ENCODE measurements at regions not wholly inside any gene's neighbourhood (a gene's known extent, or its start where the extent isn't known, plus 50 kb on each side); places are given as distances from the start of the nearest gene placed in this dataset.
"Not testable (repeated sequence)": the region's sequence is repeated elsewhere in the genome, so short reads cannot be mapped to it uniquely, and the experiment has no call there.

DNA sequence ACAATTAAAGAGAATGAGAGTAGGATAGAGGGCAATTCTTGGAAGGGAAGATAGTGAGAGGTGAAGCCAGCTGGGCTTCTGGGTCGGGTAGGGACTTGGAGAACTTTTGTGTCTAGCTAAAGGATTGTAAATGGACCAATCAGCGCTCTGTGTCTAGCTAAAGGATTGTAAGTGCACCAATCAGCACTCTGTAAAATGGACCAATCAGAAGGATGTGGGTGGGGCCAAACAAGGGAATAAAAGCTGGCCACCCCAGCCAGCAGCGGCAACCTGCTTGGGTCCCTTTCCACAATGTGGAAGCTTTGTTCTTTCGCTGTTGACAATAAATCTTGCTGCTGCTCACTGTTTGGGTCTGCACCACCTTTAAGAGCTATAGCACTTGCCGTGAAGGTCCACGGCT is 384.0 kb downstream of the AEBP2 start:
- DNase-seq (ENCODE audit: low spot score in 2 of 2); H3K4me1 Mint-ChIP-seq; H3K9me3 Mint-ChIP-seq; H3K27ac Mint-ChIP-seq; H3K4me3 Mint-ChIP-seq; H3K36me3 Mint-ChIP-seq; ATAC-seq: not testable (repeated sequence)

DNA sequence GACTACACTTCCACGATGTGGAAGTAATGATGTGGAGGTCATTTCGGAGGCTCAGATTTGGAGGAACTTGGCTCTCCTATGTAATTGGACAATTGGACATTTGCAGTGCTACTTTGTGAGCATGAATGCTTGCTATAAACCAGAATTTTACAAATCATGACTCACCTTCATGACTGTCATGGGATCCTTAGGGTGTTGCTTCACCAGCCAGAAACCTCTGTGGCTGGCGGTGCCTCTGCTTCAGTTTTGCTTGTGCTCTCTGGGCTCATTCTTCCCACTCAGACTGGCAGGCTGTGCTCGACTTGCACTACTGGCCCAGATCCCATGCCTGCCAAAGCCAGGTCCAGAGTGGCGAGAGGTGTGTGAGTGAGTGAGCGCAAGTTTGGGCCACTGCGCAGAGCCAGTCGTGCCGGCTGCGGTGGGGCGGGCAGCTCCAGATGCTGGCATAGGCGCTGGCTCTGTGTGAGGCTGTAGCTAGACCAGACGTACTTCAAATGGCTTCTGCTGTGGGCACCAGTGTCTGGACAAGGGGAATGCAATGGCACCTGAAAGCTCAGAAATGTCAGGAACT is 387.8 kb downstream of the AEBP2 start:
- no peak overlapping the region for H3K4me3 Mint-ChIP-seq
- no peak overlapping the region for H3K27ac Mint-ChIP-seq
- ATAC-seq (no peak), DNase-seq (ENCODE audit: low spot score in 2 of 2) (no peak)
- peaks cover 5% of the 10 kb centered on the region for H3K9me3 Mint-ChIP-seq
- no peaks in the 10 kb centered on the region for H3K36me3 Mint-ChIP-seq
- H3K4me1 Mint-ChIP-seq, result peaks cover 20% of the 10 kb centered on the region

DNA sequence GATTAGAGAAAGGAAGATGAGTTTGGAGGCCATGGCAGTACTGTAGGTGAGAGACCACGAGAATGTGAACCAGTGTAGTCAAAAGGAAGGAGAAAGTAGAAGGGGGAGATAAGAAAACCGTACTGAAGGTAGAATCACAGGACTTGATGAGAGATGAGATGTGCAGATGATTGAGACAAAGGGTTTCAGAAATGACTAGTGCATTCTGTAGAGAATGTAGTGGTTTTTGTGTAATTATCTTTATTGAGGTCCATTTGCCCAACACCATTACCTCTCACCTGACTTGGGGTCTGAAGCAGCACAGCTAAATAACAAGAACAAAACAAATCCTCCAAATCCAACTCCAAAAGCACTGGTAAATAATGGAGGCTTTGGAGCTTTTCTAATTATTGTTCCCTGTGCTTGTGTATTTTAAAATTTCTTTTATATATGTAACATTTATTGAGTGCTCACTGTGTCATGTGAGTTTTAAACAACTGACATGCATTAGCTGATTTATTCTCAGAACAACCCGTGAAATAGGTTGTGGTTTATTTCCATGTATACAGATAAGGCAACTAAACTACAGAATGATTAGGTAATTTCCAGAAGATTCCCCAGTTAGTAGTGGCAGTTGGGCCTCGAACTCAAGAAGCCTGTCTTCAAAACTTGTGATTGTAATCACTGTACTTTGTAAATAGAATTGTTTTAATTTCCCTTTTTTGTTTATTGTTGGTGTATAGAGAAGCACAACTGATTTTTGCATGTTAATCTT is 390.0 kb downstream of the AEBP2 start:
- H3K4me1 Mint-ChIP-seq, result peaks cover 20% of the 10 kb centered on the region
- H3K9me3 Mint-ChIP-seq, result no peaks in the 10 kb centered on the region
- H3K36me3 Mint-ChIP-seq, result peaks cover 5% of the 10 kb centered on the region
- H3K4me3 Mint-ChIP-seq, result no peak overlapping the region
- DNase-seq (ENCODE audit: low spot score in 2 of 2) (no peak), ATAC-seq (peak; percentile 56)
- no peak overlapping the region for H3K27ac Mint-ChIP-seq

DNA sequence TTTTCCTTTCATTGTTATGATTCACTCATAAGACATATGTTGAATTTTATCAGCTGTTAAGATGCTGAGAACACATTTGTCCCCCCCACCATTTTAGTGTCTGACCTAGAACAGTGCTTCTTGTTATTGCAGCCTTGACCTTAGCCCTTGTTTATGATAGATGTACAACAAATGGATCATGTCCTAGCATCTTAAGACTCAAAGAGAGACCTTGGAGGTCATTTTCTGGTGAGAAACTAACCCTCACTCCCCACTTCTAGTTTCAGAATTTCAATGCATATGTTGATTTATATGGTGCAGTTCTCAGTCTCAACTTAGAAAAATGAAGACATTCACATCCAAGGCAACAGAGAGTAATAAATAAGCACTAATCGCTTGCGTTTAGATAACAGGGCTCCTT is 391.2 kb downstream of the AEBP2 start:
- ATAC-seq (peak; percentile 52), DNase-seq (ENCODE audit: low spot score in 2 of 2) (no peak)
- Mint-ChIP-seq H3K36me3 (peaks cover 5% of the 10 kb centered on the region), H3K4me1 (peaks cover 27% of the 10 kb centered on the region), H3K9me3 (no peaks in the 10 kb centered on the region), H3K4me3 (no peak overlapping the region), H3K27ac (peak overlapping the region; percentile 36)

DNA sequence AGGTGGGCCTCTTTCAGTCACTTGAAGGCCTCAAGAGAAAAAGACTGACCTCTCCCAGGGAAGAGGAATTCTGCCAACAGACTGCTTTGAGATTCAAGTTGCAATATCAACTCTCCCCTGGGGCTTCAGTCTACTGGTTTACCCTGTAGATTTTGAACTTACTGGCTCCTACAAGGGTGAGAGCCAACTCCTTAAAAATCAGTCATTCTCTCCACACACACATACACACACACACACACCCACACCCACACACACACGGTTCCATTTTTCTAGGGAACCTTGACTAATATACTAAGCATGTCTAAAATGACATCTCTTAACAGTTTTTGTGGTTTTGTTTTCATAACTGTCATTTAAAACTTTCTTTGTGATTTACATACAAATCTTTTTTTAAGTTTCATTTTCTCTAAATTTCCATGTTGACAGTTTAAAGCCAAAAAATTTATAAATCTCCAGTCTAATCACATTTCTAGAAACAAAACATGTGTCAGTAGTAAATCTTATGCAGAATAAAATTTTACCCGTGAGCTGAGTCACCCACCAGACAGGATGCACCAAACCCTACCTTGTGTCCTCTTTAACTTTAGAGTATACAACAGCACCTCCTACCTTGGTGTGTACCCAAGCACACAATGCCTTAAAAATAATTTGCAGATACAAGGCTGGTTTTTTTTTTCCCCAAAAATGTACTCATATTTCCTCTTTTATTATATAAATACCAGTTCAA is 394.6 kb downstream of the AEBP2 start:
- Mint-ChIP-seq H3K9me3 (no peaks in the 10 kb centered on the region), H3K4me1 (peaks cover 23% of the 10 kb centered on the region), H3K36me3 (peaks cover 5% of the 10 kb centered on the region), H3K27ac (peak overlapping the region; percentile 23), H3K4me3 (no peak overlapping the region)
- no peak for DNase-seq (ENCODE audit: low spot score in 2 of 2)
- peak; percentile 91 for ATAC-seq

DNA sequence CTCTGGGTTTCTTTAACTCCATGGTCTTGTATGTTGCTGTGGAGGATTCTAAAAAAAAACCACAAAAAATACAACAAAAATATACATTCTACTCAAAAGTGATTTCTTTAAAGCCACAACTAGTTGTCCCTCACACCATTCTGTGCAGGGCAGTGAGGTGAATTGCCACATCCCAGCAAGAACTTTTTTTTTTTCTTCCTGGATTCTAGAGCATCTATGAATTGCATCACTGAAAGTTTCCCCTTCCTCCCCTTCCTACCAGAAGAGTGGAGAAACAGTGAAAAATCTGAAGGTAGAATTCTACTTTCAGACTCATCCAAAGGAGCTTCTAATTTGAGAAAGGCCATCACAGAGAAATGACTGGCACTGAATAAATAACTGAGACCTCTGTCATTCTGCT is 395.3 kb downstream of the AEBP2 start:
- Mint-ChIP-seq H3K9me3 (no peaks in the 10 kb centered on the region), H3K27ac (peak overlapping the region; percentile 23), H3K36me3 (peaks cover 5% of the 10 kb centered on the region), H3K4me3 (no peak overlapping the region), H3K4me1 (peaks cover 20% of the 10 kb centered on the region)
- no peak for DNase-seq (ENCODE audit: low spot score in 2 of 2)
- ATAC-seq, result no peak

DNA sequence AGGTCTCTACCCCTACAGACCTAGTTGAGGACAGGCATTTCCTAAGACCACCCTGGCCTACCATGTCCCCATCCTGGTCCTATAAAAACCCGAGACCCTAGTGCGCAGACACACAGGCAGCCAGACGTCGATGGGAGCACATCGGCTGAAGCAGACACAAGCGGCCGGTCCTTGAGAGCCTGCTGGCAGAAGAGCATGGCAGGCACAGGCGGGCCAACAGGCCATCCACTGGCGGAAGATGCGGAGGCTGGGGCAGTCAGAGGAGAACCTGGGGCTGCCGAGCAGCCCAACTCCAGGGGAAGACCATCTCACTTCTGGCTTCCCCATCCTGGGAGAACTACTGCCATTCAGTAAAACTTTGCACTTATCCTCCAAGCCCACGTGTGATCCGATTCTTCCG is 396.8 kb downstream of the AEBP2 start:
- Mint-ChIP-seq H3K36me3 (peaks cover 5% of the 10 kb centered on the region), H3K4me3 (no peak overlapping the region), H3K9me3 (no peaks in the 10 kb centered on the region), H3K27ac (no peak overlapping the region), H3K4me1 (peaks cover 7% of the 10 kb centered on the region)
- ATAC-seq, result no peak
- no peak for DNase-seq (ENCODE audit: low spot score in 2 of 2)

DNA sequence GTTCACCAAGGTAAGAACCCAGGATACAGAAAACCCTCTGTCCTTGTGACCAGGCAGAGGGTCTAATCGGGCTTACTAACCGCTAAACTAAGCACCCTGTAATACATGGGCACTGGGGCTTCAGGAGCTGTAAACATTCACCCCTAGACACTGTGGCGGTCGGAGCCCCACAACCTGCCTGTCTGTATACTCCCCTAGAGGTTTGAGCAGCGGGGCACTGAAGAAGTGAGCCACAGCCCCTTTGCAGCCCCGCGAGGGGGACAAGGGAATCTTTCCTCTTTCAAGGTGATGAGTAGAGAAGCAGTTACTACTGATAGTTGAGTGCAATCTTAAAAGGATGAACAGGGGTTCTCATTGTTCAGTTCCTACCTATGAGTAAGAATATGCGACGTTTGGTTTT is 397.2 kb downstream of the AEBP2 start:
- no peak overlapping the region for H3K27ac Mint-ChIP-seq
- DNase-seq (ENCODE audit: low spot score in 2 of 2) (no peak), ATAC-seq (no peak)
- peaks cover 5% of the 10 kb centered on the region for H3K36me3 Mint-ChIP-seq
- H3K9me3 Mint-ChIP-seq, result no peaks in the 10 kb centered on the region
- peaks cover 6% of the 10 kb centered on the region for H3K4me1 Mint-ChIP-seq
- no peak overlapping the region for H3K4me3 Mint-ChIP-seq

DNA sequence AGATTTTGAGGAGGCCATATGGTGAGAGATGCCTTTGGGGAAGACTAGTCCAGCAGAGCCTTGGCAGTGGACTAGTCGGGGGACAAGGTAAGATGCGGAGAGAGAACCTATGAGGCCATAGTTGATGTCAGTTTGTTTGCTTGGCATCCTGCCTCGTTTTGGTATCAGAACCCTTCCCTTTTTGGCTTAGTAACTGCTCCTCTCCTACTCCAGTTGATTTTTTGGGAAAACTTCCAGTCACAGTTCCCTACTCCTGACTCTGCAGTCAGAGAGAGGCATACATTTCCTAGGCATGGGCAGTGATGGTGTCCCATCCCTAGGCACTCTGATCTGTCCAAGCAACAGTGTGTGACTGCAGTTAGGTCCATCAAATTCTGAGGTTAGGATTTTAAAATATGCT is 398.3 kb downstream of the AEBP2 start:
- no peak overlapping the region for H3K27ac Mint-ChIP-seq
- DNase-seq (ENCODE audit: low spot score in 2 of 2) (no peak), ATAC-seq (no peak)
- H3K9me3 Mint-ChIP-seq, result no peaks in the 10 kb centered on the region
- peaks cover 5% of the 10 kb centered on the region for H3K36me3 Mint-ChIP-seq
- H3K4me1 Mint-ChIP-seq, result peaks cover 6% of the 10 kb centered on the region
- H3K4me3 Mint-ChIP-seq, result no peak overlapping the region

DNA sequence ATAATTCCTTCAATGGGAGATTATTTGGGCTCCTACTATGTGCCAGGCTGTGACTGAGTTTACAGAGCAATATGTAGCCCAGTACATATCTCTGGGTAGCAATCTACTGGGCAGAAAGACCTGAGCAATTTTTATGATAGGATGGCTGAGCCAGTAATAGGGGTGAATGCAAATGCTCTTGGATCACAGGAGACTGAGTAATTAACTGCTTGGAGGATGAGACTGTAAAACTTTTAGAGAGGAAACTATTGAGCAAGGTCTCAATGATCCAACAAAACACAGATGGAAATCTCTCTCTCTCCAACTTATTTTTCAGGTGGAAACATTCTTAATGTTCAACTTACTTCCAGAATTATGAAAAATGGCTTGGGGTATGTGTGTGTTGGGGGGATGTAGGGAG is 402.2 kb downstream of the AEBP2 start:
- Mint-ChIP-seq H3K27ac (no peak overlapping the region), H3K9me3 (no peaks in the 10 kb centered on the region), H3K4me1 (no peaks in the 10 kb centered on the region), H3K36me3 (no peaks in the 10 kb centered on the region), H3K4me3 (no peak overlapping the region)
- DNase-seq (ENCODE audit: low spot score in 2 of 2) (no peak), ATAC-seq (no peak)

DNA sequence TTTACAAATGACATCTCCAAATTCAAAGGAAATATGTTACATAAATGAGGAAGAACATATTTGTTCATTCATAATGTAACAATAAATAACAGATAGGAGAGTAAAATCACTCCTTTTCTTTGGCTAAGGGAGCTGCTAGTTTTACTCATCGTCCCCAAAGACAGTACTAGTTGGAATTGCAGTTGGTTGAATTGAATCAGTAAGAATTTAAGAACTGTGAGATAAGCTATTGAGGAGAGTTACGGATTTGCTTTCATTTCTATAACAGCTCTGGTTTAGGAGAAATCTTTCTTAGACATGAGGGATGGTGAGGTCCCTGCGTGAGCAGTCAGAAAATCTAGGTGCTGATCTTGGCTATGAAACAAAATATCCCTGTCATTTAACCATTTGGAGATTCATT is 402.8 kb downstream of the AEBP2 start:
- ATAC-seq (no peak), DNase-seq (ENCODE audit: low spot score in 2 of 2) (no peak)
- Mint-ChIP-seq H3K36me3 (no peaks in the 10 kb centered on the region), H3K27ac (no peak overlapping the region), H3K4me3 (no peak overlapping the region), H3K9me3 (no peaks in the 10 kb centered on the region), H3K4me1 (no peaks in the 10 kb centered on the region)

DNA sequence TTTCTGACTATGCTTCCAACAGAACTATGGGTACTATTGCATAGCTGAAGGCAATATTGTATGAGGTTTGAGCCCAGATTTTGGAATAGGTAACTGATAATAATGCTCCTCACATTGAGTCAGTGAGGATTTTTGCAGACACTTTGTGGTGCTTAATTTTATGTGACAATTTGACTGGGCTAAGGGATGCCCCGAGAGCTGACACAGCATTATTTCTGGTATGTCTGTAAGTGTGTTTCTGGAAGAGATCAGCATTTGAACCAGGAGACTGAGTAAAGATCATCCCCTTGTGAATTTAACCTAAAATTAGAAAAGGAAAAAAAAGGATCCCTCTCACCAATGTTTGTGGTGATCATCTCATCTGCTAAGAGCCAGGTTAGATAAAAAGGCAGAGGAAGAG is 404.9 kb downstream of the AEBP2 start:
- Mint-ChIP-seq H3K36me3 (no peaks in the 10 kb centered on the region), H3K4me3 (no peak overlapping the region), H3K4me1 (no peaks in the 10 kb centered on the region), H3K9me3 (no peaks in the 10 kb centered on the region), H3K27ac (no peak overlapping the region)
- no peak for ATAC-seq
- no peak for DNase-seq (ENCODE audit: low spot score in 2 of 2)

DNA sequence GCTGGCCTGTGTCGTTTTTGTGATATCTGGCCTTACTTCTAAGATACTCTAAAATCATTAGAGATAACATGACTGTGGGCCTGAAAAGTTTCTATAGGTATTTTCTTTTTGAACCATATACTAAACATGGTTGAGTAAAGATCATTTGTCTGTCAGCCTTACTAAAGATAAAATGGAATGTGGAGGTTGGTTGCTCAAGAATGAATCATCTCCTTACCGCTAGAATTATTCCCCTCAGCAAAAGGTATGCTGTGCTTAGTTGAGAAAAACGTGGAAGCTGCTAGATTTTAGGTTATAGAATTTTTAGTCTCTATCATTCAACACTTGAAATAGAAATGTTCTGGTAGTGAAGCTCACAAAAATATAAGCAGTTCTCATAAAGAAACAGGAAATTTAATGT is 407.3 kb downstream of the AEBP2 start:
- H3K36me3 Mint-ChIP-seq, result no peaks in the 10 kb centered on the region
- H3K4me3 Mint-ChIP-seq, result no peak overlapping the region
- no peak for ATAC-seq

DNA sequence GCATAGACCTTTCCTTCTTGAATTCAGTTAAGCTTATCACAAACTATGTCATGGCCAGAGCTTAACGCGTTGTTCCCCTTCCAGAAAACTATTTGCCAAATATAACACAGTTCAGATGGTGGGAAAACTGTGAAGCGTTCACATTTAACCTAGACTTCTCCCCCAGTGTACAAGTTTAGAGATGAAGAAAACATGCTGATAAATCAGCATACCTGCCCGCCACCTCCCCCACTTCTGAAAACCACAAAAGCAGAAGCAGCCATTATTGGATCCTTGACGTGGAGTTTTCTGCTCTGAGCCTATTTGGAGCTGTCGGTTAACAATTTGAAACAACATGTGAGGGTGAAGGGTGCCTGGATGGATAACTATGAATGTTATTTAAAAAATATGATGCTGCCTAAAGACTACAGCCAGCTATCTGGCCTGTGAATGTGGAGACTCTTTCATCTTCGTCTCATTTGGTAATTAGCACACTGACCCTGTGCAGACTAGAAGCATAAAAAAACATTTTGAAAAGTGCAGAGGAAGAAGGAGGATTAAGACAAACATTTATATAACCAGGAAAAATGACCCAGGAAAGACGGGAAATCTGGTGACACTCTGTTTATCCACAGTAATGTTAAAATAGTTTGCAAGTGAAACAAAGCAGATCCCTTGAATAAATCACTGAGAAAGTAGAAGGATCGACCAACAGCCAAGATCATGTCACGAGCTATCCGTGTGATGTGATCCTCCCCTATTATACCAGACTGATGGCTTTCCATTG is 408.2 kb downstream of the AEBP2 start:
- Mint-ChIP-seq H3K36me3 (no peaks in the 10 kb centered on the region), H3K9me3 (peaks cover 3% of the 10 kb centered on the region), H3K4me1 (no peaks in the 10 kb centered on the region), H3K4me3 (no peak overlapping the region), H3K27ac (no peak overlapping the region)
- no peak for ATAC-seq
- DNase-seq (ENCODE audit: low spot score in 2 of 2), result no peak

More for the DNA sequence above, 407.3 kb downstream of the AEBP2 start:
- peaks cover 3% of the 10 kb centered on the region for H3K9me3 Mint-ChIP-seq
- no peak for DNase-seq (ENCODE audit: low spot score in 2 of 2)
- H3K4me1 Mint-ChIP-seq, result no peaks in the 10 kb centered on the region
- H3K27ac Mint-ChIP-seq, result no peak overlapping the region

DNA sequence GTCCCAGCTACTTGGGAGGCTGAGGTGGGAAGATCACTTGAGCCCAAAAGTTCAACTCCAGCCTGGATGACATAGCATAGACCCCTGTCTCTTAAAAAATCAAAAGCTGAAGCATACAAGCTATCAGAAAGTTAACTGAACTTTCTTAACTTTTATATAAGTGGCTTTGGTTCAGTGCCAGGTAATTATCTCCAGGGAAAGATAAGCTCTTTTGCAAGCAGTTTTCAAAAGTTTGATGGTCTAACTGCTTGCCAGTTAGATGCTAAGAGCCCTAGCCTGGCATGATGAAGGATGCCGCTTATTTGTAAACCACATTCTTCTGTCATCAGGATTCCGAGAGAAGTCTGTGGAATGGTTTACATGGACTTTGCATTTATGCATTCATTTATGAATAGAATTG is 409.1 kb downstream of the AEBP2 start:
- ATAC-seq, result no peak
- no peaks in the 10 kb centered on the region for H3K36me3 Mint-ChIP-seq
- no peak for DNase-seq (ENCODE audit: low spot score in 2 of 2)
- H3K9me3 Mint-ChIP-seq, result peaks cover 3% of the 10 kb centered on the region
- H3K27ac Mint-ChIP-seq, result no peak overlapping the region
- no peaks in the 10 kb centered on the region for H3K4me1 Mint-ChIP-seq
- no peak overlapping the region for H3K4me3 Mint-ChIP-seq
